ENCODE measurements at regions not wholly inside any gene's neighbourhood (a gene's known extent, or its start where the extent isn't known, plus 50 kb on each side); places are given as distances from the start of the nearest gene placed in this dataset.

DNA sequence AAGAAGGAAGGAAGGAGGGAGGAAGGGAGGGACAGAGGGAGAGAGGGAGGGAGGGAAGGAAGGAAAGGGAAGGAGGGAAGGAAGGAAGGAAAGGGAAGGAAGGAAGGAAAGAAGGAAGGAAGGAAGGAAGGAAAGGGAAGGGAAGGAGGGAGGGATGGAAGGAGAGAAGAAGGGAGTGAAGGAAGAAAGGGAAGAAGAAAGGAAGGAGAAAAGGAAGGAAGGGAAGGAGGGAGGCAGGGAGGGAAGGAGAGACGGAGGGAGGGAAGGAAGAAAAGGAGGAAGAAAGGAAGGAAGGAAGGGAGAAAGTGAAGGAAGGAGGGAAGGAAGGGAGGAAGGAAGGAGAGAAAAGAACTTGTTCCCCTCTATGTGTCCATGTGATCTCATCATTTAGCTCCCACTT is 465.0 kb downstream of the KCTD8 start:
- no peak for DNase-seq (ENCODE audit: low read depth)

DNA sequence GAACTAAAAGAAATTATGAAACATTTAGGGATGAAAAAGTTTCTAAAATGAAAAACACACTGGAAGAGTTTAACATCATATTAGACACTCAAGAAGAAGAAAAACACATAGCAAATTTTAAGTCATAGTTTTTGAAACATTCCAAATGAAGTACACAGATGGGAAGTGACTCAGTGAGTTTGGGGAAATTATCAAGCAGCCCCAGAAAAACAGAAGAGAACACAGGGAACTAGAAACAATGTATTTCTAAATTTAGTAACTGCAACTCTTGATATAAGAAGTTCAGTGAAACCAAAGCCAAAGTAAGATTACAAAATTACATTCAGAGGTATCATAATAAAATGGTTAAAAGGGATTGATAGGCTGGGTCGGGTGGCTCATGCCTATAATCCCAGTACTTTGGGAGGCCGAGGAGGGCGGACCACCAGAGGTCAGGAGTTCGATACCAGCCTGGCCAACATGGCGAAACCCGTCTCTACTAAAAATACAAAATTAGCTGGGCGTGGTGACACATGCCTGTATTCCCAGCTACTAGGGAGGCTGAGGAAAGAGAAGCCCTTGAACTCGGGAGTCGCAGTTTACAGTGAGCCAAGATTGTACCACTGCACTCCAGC is 461.2 kb downstream of the KCTD8 start:
- no peak for DNase-seq (ENCODE audit: low read depth)

DNA sequence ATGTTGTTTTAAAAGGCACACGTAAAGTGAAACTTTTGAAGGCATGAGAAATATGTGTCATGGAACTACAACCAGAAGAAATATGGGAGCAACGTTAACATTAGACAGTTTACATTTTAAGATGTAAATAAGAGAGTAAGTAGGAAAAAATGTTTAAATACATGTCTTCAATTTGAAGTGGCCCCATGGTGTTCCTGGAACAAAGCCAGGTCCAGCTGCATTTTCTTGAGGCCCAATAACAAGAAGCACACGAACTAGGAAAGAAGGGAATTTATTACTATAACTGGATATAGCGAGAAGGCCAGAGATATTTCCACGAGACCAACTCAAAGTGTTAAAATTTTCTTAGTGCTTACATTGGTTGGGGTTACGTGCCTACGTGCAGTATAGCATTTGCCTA is 458.1 kb downstream of the KCTD8 start:
- no peak for DNase-seq (ENCODE audit: low read depth)

DNA sequence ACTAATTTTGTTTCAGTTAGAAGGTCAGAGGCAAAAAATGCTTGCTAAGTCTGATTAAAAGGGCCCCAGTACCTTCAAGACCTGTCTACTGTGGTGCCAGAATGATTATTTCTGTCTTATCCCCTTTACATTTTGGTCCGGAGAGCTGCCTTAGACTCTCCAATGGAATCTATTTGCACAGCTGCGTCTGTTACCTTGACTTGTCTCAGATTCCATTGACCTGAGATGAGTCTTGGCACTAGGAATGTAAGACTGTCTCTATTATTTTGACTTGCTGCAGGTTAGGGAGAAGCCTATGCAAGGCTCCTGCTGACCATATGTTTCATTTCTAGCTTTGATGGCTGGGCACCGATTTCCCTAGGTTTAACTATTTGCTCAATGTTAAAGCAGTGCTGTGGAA is 457.6 kb downstream of the KCTD8 start:
- no peak for DNase-seq (ENCODE audit: low read depth)

DNA sequence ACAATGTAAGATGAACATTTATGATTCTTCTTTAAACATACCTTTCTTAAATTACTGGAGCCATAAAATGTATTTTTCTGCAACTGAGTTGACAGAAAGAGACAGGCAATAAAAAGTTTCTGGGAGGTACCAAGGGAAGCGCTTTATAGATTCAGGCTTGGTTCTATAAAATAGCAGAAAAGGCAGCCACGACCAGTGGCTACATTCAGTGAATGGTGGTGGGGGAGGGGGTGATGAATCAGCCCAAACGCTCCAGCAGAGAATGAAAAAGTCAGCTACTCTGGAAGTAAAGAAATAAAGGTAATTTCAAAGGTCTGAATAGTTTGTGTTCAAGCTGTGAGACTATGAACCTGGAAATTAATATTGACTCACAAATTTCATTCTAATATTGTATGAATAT is 456.1 kb downstream of the KCTD8 start:
- no peak for DNase-seq (ENCODE audit: low read depth)

DNA sequence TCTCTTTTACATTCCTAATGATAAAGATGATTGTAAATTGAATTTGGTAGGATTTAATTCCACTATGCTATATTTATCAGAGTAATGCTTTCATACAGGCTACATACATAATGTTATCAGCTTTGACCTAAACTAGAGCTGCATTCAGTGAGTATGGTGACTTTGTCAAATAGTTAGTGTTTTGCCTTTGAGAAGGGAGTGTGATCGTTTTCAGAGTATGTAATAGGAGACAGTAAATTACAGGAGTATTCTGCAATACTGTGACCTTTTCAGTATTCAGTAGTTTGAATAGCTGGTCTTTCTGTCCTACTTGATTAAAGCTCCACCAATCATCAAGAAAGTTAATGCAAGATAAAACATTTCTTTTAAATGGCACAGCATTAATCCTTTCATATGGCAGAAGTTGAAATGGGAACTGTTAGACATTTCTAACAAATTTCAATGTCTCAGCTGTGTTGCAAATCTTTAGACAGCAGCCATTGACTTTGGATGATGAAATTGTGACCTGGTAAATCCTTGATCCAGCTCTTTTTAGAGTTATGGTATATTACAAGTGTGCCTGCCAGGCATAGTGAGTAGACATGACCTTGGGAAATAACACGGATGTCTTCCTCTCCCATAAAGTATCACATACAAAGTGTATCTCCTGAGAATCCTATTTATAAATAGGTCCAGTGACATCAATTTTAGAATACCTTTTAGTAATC is 455.3 kb downstream of the KCTD8 start:
- DNase-seq (ENCODE audit: low read depth): no peak

DNA sequence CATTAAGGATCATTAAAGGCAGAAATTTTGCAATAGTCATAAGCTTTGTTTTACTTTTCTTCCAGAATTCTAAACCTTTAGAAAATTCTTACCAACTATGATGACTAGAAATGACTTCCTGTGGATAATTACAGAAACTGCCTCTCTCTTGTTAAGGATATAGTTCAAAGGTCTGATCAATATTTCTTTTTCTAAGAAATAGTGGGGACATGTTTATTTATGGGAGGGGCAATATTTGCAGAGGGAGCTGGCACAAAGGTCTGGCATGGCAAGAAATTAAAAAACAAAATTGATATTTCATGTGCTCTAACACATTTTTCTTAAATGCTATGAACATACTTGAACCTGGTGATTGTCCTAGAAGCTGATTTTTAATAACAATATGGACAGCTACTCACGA is 448.9 kb downstream of the KCTD8 start:
- DNase-seq (ENCODE audit: low read depth): no peak

DNA sequence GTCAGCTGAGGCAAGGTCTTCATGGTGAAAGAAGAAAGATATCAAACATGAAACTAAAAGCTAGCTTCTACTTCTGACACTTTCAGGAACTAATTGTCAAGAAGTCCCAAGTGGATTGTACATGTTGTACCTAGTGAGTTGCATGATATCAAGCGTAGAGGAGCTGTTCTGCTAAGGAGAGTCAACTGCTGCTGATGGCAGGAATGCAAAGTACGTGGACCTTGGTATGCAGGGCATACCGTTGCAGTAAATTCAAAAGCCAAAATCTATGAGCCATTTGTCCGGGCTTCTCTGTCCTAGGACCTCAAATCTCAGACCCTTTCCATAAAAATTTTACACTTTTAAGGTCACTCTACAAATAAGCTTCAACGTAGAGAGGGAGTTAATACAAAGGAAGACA is 446.2 kb downstream of the KCTD8 start:
- DNase-seq (ENCODE audit: low read depth): no peak

DNA sequence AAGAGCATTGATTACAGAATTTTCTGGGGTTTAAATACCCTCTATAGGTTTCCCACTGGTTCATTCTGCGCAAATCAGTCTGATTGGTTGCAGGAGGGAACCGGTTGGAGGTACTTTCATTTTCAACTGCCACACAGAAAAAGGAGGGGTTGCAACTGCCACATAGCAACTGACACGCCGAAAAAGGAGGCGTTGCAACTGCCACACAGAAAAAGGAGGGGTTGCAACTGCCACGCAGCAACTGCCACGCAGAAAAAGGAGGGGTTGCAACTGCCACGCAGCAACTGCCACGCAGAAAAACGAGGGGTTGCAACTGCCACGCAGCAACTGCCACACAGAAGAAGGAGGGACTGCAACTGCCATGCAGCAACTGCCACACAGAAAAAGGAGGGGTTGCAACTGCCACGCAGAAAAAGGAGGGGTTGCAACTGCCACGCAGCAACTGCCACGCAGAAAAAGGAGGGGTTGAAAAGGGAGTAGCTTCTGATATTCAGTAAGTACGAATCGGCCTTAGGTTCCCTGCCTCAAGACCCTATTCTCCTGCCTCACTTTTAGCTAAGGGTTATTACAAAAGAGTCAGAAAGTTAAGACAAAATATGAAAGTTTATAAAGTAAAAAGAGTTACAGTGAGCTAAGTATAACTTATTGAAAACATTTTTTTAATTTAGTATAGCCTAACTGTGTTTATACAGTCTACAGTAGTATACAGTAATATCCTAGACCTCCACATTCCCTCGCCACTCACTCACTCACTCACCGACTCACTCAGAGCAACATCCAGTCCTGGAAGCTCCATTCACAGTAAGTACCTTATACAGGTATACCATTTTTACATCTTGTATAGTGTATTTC is 431.8 kb downstream of the KCTD8 start:
- no peak for DNase-seq (ENCODE audit: low read depth)

DNA sequence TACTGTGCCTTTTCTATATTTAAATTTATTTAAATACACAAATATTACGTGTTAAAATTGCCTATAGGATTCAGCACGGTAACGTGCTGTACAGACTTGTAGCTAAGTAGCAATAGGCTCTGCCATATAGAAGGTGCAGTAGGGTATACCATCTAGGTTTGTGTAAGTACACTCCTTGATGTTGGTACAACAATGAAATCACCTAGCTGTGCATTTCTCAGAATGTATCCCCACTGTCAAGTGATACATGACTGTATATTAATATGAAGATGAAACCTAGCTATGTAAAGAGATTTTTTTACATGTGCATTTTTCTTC is 431.2 kb downstream of the KCTD8 start:
- no peak for DNase-seq (ENCODE audit: low read depth)

DNA sequence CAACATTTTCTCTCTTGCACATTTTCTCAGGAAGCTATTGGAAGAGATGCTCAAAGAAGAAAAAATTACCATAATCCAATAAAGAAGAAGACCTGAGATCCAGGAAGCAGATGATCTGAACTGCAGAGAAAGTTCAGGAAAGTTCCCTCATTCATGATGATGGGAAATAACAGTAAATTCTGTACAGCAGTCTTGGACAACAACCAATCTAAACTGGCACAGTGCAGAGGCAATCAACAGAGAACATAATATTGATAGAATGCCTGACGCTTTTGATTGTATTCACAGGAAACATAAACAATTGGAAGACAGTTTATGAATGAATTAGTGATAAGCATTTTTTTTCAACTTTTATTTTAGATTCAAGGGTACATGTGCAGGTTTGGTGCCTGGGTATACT is 428.9 kb downstream of the KCTD8 start:
- DNase-seq (ENCODE audit: low read depth): no peak

DNA sequence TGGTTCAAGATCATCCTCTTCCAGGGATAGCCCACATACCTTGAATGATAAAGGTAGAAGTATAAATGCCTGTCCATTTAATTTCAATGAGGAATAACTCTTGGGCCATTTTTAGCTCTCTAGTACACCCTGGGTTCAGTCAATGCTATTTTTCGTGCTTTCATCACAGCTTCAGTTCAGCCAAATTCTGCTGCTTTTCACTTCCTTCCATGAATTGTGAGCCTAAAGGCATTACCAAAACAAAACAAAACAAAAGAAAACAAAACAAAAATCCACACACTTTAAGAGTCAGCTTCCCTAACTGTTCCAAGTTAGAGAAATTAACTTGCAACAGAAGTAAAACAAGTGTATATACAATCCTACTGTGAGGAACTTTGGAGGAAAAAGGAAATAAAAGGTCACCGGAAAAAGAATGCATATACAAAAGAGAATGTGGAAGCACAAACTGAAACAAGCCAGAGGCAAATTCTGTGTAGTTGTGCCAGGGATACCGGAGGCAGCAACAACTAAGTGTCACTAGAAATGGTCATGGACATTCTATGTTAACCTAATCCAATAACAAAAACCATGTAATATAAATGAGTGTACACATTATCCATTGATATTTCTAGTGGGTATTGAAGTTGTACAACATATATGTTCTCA is 423.1 kb downstream of the KCTD8 start:
- no peak for DNase-seq (ENCODE audit: low read depth)

DNA sequence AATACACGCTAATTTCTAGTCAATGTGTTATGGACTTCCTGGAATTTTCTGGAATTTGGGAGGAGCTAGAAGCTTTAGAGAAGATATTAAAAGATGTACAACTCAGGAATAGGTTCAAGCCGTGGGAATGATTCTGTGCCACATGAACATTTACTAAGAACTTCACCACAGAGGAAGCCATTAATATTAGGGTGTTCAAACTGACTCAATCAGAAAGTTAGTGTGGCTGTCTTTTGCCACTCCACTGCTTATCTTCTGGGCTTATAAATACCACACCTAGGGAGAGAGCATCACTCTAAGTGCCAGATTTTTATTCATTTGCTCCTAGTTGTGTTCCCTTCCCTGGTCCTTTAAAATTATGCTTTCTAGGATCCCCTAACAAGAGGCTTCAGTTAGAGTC is 409.8 kb downstream of the KCTD8 start:
- DNase-seq (ENCODE audit: low read depth): no peak

DNA sequence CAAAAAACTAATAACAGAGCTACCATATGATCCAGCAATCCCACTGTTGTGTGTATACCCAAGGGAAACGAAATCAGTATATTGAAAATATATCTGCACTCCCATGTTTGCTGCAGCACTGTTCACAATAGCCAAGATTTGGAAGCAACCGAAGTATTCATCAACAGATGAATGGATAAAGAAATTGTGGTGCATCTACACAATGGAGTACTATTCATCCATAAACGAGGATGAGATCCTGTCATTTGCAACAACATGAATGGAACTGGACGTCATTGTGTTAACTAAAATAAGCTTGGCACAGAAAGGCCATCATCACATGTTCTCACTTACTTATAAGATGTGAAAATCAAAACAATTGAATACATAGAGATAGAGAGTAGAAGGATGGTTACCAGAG is 402.1 kb downstream of the KCTD8 start:
- DNase-seq (ENCODE audit: low read depth): no peak

DNA sequence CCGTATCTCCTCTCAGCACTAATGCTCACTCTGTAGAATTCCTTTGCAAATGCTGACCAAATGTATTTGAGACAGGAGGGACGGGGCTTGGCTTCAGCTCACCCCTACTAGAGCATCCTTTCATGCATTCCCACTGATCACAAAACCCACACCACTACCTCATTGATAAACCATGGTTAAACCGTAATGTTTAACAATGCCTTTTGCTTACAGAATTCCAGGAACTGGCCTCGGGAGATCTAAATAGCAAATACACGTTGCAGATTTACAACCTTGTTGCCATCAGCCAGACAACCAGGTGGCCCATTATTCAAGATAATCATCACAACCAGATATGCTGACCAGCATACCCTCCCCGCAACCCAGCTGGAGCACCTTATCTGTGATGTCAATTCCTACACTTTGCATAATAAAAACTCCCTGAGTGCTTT is 391.9 kb downstream of the KCTD8 start:
- no peak for DNase-seq (ENCODE audit: low read depth)

DNA sequence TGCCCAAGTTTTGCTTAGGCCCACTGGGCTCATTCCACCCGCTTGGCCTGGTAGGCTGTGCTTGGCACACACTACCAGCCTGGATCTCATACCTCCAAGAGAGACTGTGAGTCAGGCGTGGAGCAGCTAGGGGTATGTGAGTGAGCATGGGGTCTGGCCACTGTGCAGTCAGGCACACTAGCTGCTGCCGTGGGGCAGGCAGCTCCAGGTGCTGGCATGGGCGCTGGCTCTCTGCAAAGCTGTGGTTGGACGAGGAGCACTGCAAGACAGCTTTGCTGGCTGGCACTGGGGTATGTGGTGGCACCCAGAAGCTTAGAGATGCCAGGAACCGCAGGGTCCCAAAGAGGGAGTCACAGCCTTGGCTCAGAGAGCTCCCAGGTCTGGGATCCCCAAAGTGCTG is 377.8 kb downstream of the KCTD8 start:
- no peak for DNase-seq (ENCODE audit: low read depth)

DNA sequence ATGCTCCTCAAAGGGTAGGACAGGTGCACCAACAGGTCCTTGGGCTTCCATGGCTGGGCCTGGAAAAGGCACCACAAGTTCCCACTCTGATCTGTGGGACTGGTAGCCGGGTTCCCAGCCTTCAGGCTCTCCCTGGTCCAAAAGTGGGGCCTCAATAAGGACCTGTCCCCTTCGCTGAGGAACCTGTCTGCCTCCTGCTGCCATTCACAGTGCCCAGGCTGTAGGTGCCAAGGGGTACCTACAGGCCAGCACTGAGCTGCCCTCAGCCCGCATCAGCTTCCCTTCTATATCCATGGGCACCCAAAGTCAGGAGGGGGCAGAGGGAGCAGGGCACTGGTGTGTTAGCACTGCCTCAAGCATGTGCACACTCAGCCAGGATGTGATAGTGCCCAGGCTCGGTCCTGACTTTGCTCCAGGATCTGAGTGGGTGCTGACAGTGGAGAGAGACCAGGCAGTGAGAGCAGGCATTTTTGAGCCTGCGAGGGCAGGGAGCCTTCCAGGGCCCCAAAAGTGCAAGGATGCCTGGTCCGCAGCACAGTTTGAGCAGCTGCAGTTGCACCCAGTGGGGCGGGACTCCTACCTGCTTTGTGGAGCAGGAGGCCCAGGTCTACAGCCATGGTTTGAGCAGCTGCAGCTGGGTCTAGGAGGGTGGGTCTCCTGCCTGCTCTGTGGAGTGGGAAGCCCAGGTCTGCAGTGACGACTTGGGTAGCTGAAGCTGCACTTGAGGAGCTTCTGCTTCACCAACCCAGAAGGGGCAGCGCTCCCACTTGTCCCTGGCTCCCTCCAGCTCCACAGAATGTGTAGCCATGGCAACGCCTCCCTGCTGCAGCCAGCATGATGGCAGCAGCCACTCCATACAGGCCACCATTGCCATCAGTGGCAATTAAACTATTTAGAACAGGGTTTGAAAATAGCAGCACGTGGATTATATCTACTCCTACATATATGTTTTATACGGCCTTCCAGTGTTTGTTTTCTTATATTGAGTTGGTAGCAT is 376.4 kb downstream of the KCTD8 start:
- no peak for DNase-seq (ENCODE audit: low read depth)

DNA sequence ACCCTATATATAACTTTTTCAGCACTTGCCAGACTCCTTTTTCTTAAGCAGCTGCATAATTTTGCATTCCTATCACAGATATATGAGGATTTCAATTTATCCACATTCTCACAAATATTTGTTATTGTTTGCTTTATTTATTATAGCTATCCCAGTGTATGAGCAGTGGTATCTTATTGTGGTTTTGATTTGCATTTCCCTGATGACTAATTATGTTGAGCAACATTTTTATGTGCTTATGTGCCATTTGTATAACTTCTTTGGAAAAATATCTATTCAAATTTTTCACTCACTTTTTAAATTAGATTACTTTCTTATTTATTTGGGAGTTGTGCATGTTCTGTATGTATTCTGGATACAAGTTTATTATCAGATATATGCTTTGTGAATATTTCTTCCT is 361.9 kb downstream of the KCTD8 start:
- DNase-seq (ENCODE audit: low read depth): peak; percentile 26

DNA sequence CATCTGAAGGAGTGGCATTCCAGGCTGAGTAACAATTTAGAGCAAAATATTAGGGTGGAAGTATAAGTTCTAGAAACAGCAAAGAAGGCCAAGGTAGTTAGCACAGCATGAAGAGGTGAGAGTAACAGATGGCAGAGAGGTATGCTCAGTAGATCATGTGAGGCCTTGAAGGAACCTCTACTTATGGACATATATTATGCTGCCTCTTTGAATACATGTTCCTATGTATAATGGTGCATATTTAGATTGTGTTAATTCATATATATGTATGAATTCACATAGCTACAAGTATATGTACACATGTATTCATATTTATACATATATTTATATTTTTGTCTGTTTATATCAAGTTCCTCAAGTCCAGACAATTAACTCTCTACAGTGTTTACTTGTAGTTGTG is 355.2 kb downstream of the KCTD8 start:
- no peak for DNase-seq (ENCODE audit: low read depth)

DNA sequence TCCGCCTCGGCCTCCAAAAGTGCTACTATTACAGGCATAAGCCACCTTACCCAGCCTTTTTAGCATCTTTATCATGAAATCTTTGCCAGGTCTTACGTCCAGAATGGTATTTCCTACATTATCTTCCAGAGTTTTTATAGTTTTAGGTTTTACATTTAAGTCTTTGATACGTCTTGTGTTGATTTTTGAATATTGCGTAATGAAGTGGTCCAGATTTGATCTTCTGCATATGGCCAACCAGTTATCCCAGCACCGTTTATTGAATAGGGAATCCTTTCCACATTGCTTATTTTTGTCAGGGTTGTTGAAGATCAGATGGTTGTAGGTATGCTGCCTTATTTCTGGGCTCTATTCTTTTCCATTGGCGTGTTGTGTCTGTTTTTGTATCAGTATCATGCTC is 349.6 kb downstream of the KCTD8 start:
- DNase-seq (ENCODE audit: low read depth): no peak

DNA sequence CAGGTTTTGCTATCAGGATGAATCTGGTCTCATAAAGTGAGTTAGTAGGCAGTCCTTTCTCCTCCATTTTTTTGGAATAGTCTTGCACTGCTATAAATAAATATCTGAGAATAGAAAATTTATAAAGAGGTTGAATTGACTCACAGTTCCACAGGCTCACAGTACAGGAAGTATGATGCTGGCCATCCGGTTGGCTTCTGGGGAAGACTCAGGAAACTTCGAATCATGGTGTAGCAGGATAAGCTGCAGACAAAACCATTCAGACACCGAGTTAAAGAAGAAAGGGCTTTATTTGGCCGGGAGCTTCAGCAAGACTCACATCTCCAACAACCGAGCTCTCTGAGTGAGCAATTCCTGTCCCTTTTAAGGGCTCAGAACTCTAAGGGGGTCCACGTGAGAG is 348.2 kb downstream of the KCTD8 start:
- DNase-seq (ENCODE audit: low read depth): no peak
